AML-193 (cell line): ENCODE measurements at regions not wholly inside any gene's neighbourhood (a gene's known extent, or its start where the extent isn't known, plus 50 kb on each side); places are given as distances from the start of the nearest gene placed in this dataset.
"Not testable (repeated sequence)": the region's sequence is repeated elsewhere in the genome, so short reads cannot be mapped to it uniquely, and the experiment has no call there.

ENCODE experiments used
- DNase-seq, 2 experiments: peaks; one replicate each; lab custom pipeline; 2025; lab: John Stamatoyannopoulos, UW

GRCh38 chr13:50527612-50528509 is 315.6 kb downstream of the DLEU7 start:
- no peak for DNase-seq

- no peak for DNase-seq
Measured at GRCh38 chr13:50529154-50529882, 314.2 kb downstream of the DLEU7 start.

GRCh38 chr13:50531917-50532899 is 311.3 kb downstream of the DLEU7 start:
- peak; percentile 47 to 49 for DNase-seq

GRCh38 chr13:50535050-50535449 is 308.4 kb downstream of the DLEU7 start:
- no peak for DNase-seq

GRCh38 chr13:50537029-50537428 is 306.5 kb downstream of the DLEU7 start:
- DNase-seq, result no peak

- no peak for DNase-seq
Measured at GRCh38 chr13:50539791-50540530, 303.5 kb downstream of the DLEU7 start.

- DNase-seq, result no peak
Measured at GRCh38 chr13:50543141-50543540, 300.4 kb downstream of the DLEU7 start.

- no peak for DNase-seq
Measured at GRCh38 chr13:50543782-50544181, 299.7 kb downstream of the DLEU7 start.

- DNase-seq, result no peak
Measured at GRCh38 chr13:50544211-50544610, 299.3 kb downstream of the DLEU7 start.

GRCh38 chr13:50547175-50547574 is 296.3 kb downstream of the DLEU7 start:
- DNase-seq, result not testable (repeated sequence)

- no peak for DNase-seq
Measured at GRCh38 chr13:50548586-50548985, 294.9 kb downstream of the DLEU7 start.

GRCh38 chr13:50549221-50549942 is 294.1 kb downstream of the DLEU7 start:
- no peak for DNase-seq

GRCh38 chr13:50550151-50550550 is 293.3 kb downstream of the DLEU7 start:
- DNase-seq, result no peak

GRCh38 chr13:50552424-50552966 is 291.0 kb downstream of the DLEU7 start:
- DNase-seq, result no peak

GRCh38 chr13:50561739-50562138 is 281.8 kb downstream of the DLEU7 start:
- DNase-seq, result no peak

- DNase-seq, result no peak
Measured at GRCh38 chr13:50566646-50567045, 276.8 kb downstream of the DLEU7 start.

GRCh38 chr13:50572129-50572528 is 271.4 kb downstream of the DLEU7 start:
- DNase-seq, result no peak

GRCh38 chr13:50573066-50573465 is 270.4 kb downstream of the DLEU7 start:
- no peak for DNase-seq

GRCh38 chr13:50574731-50575130 is 268.8 kb downstream of the DLEU7 start:
- DNase-seq, result no peak

GRCh38 chr13:50575138-50575537 is 268.4 kb downstream of the DLEU7 start:
- DNase-seq, result no peak
